ENCODE measurements at regions not wholly inside any gene's neighbourhood (a gene's known extent, or its start where the extent isn't known, plus 50 kb on each side); places are given as distances from the start of the nearest gene placed in this dataset.
A peak's percentile ranks its signal among the peaks of the same experiment; 100 is the strongest.
"Not testable (repeated sequence)": the region's sequence is repeated elsewhere in the genome, so short reads cannot be mapped to it uniquely, and the experiment has no call there.

DNA sequence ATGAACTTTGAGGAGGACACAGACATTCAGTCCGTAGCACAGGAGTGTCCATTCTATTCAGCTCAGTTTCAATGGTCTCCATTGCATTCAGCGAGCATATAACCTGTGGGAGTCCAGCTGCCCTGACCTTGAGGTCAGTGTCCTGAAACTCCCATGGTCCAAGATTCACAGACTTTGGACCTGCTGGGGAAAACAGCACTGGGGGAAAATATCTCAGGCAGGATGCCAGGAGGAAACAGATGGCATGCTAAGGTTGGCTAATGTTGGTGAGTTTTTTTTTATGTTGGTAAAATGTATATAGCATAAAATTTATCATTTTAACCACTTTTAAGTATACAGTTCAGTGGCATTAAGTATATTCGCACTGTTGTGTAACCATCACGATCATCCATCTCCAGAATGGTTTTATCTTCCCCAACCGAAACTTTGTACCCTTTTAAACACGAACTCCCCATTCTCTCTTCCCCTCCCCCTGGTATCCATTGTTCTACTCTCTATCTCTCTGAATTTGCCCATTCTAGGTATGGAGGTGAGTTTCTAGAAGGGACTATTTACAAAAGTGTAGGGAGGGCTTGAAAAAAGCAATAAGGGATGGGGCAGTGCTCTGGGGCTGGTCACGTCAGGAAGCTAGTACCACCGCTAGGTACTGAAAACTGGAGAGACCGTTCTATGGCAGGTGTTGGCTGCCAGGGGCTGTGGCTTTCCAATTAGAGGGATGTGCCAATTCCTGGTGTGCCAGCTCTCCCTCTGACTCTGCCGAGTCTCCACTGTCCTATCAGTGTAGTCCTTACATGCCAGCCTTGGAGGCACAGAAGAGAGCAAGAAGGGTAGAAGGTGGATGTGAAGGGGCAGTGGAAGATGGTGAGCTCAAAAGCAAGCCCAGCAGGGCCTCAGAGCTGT, 85.3 kb downstream of the FOXD2 start:
- no peak for DNase-seq (ENCODE audit: low spot score)

DNA sequence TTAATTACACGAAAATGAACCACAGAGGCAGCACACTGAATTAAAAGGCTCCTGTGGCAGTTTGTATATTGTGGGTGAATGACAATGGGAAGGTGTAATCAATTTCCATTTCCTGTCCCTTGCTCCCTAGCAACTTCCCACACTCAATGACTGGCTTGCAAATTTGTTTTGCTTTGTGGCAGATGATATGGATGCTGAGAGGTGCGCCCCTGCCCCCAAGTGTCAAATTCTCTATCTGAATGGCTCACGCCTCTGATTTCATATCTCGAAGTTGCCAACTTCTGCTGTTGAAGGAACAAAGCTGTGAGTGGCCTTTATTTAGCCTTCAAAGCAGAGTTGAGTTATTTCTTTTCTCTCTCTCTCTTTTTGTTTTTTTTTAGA, 86.0 kb downstream of the FOXD2 start:
- no peak for DNase-seq (ENCODE audit: low spot score)

DNA sequence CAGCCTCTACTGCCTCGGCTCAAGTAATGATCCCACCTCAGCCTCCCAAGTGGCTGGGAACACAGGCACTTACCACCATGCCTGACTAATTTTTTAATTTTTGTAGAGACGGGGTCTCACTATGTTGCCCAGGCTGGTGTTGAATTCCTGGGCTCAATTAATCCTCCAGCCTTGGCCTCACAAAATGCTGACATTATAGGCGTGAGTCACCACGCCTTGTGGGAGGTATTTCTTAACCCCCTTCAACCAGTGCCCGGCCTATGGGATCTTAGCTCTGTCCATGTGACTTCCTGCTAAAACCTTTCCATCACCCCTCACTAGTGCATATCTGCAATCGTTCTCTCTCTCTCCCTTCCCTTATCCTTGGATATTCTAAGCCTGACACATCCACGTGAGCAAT, 86.4 kb downstream of the FOXD2 start:
- no peak for DNase-seq (ENCODE audit: low spot score)

DNA sequence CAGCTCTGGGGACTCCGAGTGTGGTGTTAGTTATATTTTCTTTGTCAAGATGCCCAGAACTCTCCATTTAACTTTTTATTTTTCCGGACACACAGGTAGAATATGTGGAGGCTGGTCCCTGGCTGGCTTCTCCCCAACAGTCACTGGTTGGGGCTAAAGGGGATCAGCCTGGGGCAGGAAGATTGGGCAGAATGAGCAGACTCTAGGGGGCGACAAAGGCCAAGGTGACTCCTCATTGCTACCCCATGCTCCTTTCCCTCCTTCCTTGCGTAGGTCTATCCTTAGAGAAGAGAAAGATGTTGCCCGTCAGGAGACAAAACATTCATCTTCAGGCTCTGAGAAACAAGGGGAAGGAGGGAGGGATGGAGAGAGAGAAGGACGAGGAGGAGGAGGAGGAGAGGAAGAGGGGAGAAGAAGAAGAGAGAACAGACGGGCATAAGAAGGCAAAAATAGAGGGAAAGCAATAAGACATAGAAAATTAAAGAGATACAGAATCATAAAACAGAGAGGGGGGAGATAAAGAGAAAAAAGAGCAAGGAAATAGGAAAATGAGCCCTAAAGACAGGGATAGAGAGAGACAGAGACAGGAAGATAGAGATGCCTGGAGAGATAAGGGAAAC, 89.9 kb downstream of the FOXD2 start:
- peak; percentile 23 for DNase-seq (ENCODE audit: low spot score)

DNA sequence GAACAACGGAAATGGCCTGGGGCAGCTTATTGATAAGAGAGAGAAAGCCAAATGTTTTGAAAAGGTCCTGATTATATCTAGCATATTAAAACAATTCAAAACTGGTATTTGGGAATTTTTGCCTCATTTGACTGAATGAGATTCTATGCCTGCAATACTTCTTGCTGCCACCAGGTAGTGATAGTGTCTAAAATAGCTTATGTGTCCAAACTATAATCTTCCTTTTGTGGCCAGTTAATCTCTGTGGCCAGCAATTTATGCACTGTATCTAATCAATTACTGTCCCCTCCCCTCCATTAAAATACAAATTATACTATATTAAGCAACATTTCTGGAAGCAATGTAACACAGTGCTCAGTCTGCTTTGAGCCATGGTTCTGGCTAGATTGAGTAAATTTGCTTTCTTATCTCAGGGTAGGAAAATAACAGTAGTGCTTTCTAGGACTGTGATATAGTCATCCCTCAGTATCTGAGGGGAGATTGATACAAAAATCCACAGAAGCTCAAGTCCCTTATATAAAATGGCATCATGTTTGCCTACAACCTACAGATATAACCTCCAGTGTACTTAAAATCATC, 91.8 kb downstream of the FOXD2 start:
- no peak for DNase-seq (ENCODE audit: low spot score)

DNA sequence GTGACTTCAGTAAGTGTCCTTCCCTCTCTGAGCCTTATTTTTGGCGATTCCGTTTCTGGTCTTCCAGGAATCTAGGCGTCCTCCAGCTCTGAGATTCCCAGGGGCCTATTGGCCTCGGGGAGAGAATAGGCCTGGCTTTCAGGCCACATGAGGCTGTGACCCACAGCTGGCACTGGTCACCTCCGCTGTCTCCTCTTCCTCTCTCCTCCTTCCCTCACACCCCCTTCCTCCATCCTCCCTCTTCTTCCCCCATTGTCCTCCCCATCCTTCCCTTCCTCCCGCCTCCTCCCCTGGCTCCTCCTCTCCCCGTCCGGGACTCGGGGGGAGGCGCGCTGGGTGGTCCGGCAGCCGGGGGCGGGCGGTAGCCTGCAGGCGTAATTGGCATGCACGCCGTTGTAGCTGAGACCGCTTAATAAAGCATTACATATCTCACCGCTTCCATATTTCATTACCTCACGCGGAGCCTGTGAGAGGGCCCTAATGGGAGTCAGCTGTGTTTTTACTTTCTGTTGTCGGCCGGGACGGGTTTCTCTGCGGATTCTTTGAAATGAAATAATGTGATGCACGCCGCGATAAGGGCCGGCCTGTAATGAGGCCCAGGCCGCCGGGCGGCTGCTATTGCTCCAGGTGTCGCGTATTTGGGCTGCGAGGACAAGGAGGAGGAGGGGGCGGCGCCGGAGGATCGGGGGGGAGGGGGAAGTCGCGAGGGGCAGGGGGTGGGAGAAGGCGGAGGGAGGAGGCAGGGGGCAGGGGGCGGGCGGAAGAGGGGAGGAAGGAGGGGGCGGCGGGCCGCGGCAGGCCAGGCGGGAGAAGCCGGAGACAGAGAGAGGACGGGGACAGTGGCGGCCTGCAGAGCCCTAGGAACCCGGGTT, 95.3 kb downstream of the FOXD2 start:
- no peak for DNase-seq (ENCODE audit: low spot score)

DNA sequence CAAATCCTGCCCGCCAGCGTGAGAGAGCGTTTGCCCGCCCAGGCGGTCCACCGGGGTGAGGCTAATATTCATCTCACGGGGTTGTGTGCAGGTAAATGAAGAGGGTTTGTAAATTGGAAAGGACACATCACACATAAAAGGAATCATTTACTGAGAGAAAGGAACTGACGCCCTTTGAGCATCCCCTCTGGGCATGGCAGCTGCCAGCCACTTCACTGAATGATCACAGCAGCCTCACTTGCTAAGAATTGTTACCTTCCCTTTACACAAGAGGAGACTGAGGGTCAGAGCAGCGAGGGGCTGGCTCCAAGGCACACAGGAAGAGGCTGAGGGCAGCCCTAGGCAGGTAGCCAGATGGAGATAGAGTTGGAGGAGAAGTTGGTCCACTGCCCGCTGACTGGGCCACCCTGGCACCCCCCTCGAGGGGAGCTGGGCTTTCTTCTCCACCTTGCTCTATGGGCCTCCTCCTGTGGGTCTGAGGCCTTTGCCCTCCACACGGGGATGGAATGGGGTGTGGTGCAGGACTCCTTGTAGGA, 96.0 kb downstream of the FOXD2 start:
- DNase-seq (ENCODE audit: low spot score), result no peak

DNA sequence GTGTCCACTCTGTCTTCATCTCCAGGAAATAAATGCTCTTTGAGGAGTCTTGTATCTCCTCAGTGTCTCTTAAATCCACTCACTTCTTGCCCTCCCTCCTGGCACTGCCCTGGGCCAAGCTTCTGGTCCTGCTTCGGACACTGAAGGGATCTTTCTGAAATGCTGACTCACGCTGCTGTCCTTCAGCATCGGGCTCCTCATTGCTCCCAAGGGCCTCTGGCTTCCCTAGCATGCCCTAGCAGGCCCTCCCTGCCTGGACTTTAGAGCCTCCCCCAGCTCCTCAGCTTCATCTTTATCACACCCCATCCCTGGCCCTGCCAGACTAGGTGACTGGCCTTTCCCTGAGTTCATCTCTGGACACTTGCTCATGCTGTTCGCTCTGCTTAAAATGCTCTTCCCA, 96.6 kb downstream of the FOXD2 start:
- DNase-seq (ENCODE audit: low spot score), result no peak

DNA sequence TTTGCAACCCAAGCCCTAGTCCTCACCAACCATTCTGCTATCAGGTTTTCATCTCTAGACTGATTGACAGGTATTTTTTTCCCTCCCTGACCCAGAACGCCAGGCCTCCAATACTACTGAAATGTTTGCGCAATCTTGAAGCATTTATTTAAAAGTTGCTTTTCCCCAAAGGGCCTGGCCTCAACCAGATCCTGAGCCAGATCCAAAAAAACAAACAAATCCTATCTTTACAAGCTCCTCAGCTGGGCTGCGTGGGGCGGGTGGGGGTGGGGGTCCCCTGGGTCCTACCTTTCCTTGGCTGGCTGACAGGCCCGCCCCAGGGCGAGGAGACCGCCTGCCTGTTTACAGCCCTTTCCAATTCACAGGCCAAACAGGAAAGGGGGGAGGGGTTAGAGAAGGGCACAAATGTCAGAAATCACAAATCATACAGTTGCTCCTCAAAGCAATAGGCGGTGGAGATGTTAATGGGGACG, 98.8 kb downstream of the FOXD2 start:
- DNase-seq (ENCODE audit: low spot score), result peak; percentile 46

DNA sequence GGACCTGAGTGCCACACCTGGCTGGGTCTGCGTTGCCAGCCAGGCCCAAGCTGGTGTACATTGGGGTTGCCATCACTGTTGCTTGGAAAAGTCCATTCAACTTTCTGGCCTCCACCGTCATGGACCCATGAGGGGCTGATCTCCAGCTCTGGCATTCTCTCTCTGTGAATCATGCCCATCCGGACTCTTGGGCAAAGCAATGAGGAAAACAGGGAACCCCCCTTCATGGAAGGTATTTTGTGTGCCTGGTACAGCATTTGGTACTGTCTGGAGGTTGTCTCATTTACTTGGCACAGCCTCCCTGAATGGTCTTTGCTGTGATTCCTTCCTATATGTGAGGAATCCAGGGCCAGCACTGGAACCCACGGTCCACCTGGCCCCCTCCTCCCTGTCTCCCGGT, 99.4 kb downstream of the FOXD2 start:
- no peak for DNase-seq (ENCODE audit: low spot score)

DNA sequence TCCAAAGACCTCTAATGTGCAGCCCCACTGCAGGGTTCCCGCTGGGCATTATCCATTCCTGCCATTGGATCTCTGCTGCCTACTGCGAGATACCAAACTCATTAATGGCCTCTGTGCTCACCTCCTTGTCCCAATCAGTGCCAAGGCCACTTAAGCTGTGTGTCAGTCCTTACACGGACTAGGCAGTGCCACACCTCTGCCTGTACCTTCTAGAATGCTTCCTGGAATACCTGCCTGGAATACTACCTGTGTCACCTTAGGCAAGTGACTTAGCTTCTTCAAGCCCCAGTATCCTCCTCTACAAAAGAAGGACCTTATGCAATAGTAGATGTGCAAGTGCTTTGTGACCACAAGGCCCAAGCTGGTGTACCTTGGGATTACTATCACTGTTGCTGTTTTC, 100.1 kb downstream of the FOXD2 start:
- DNase-seq (ENCODE audit: low spot score), result no peak

DNA sequence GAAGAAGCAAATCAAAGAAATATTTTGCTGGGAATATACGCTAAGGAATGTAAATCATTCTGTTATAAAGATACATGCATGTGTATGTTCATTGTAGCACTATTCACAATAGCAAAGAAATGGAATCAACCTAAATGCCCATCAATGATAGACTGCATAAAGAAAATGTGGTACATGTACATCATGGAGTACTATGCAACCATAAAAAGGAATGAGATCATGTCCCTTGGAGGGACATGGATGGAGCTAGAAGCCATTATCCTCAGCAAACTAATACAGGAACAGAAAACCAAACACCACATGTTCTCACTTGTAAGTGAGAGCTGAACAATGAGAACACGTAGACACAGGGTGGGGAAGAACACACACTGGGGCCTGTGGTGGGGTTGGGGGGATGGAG, 100.7 kb downstream of the FOXD2 start:
- DNase-seq (ENCODE audit: low spot score), result not testable (repeated sequence)

DNA sequence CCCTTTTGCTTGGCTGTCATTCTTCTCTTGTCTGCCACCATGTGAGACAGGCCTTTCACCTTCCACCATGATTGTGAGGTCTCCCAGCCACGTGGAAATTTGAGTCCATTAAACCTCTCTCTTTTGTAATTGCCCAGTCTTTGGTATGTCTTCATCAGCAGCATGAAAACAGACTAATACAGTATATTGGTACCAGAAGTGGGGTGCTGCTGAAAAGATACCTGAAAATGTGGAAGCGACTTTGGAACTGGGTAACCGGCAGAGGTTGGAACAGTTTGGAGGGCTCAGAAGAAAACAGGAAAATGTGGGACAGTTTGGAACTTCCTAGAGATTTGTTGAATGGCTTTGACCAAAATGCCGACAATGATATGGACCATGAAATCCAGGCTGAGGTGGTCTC, 103.9 kb downstream of the FOXD2 start:
- DNase-seq (ENCODE audit: low spot score), result not testable (repeated sequence)

DNA sequence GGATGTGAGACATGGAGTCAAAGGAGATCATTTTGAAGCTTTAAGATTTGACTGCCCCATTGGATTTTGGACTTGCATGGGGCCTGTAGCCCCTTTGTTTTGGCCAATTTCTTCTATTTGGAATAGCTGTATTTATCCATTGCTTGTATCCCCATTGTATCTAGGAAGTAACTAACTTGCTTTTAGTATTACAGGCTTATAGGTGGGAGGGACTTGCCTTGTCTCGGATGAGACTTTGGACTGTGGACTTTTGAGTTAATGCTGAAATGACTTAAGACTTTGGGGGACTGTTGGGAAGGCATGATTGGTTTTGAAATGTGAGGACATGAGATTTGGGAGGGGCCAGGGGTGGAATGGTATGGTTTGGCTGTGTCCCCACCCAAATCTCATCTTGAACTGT, 105.2 kb downstream of the FOXD2 start:
- DNase-seq (ENCODE audit: low spot score), result not testable (repeated sequence)

DNA sequence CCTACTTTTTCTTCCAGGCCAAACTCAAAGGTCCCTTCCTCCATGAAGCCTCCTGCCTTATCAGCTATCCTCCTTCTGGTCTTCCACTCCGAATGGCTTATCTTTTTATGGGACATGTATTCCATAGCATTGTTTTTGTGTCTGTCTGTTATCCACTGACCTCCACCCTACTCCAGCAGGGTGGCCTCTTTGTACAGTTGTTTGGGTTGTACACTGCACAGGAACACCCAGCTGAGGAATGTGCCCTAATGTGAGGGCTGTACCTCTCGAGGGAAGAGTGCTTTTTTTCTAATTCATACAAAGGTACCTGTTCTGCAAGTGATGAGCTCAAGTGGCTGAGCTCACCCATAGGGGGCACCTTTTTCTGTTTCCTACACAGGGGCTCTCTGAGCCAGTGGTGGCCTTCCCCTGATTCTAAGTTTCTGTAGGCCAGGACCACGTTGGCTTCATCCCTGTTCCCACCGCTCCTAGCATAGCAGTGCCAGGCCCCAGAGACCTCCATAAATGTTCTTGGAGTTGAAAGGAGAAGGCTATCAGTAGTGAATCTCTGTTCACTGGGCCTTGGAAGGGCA, 108.2 kb downstream of the FOXD2 start:
- DNase-seq (ENCODE audit: low spot score), result peak; percentile 50

DNA sequence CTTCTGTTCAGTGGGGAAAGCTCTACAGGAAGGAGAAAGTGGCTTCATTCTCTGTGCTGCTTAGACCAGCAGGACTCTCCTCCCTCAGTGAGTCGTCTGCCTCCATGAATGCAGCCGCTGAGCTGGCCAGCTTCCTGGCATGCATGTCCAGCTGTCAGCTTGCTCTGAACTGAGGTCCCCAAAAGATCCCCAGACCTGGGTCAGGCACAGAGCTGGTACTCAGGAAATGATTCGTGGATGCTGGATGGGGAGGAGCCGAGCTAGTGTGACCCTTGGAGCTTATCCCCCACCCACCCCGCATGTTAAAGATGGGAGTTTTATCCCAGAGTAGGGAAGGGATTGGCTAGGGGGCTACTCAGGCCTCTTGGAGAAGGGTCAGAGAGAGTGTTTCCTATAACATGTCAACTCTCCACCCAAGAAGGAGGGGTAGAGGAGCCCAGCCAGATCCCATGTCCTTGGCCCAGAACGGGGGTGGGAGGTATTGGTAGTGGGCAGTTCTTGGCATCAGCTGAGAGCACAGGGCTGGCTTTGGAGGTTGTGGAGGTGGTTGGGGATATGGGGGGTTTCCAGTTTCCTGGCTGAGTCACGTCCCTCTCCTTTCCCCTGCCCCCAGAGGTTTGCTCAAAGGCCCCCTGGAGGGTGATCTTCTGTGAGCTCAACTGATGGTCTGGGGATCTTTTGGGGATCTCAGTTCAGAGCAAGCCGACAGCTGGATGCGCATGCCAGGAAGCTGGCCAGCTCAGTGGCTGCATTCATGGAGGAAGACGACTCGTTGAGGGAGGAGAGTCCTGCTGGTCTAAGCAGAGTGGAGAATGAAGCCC, 110.1 kb downstream of the FOXD2 start:
- DNase-seq (ENCODE audit: low spot score), result no peak

DNA sequence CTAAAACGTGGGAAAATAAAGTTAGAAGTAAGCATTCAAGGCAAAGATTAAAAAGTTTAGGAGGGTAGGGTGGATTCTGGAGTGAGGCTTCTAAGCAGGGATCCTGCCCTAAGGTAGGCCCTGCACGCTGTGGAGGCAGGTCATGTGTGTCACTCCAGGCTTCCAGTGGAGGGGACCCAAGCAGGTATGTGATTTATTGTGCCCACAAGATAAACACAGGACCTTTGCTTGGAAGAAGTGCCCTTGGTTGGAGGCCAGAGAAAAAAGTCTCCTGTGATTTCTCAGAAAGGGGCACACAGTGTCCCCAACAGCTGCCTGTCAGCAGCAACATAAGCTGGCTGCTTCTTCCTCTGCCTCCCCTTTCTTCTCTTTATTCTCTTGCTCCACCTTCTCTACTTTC, 110.8 kb downstream of the FOXD2 start:
- no peak for DNase-seq (ENCODE audit: low spot score)

DNA sequence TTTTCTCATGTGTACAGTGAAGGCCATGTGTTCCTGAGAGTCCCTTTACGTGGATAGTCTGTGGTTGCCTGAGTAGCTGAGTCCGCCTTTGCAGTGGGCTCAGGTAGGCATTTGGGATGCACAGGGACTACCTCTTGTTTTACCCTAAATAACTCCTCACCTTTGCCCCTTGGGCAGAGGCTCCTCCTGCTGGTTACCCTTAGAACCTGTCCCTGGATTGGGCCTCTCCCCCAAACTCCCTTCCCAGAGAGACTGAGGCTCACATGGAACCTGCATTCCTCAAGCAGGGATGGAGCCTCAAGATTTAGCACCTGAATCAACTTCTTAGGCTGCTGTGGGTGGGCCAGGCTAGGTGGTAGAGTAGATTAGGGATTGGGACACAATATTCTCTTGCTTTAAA, 111.7 kb downstream of the FOXD2 start:
- DNase-seq (ENCODE audit: low spot score), result no peak

DNA sequence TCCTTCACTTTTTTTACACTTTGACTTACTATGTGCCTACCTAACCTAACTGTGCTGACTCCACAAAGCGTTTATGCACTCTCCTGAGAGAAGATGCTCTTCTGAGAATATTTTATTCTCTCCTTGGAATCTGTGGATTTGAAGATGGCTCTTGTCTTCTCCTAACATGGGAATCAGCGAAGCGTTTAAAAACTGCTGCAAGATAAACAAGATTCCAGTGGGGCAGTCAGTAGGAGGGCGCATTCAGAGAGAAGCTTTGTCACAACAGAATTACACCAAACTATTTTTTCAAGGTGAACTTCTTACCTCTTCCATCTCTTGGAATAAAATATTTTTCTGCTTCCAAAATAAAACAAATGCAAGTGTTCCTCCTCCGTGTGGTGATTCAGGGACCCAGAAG, 113.1 kb downstream of the FOXD2 start:
- DNase-seq (ENCODE audit: low spot score), result no peak

DNA sequence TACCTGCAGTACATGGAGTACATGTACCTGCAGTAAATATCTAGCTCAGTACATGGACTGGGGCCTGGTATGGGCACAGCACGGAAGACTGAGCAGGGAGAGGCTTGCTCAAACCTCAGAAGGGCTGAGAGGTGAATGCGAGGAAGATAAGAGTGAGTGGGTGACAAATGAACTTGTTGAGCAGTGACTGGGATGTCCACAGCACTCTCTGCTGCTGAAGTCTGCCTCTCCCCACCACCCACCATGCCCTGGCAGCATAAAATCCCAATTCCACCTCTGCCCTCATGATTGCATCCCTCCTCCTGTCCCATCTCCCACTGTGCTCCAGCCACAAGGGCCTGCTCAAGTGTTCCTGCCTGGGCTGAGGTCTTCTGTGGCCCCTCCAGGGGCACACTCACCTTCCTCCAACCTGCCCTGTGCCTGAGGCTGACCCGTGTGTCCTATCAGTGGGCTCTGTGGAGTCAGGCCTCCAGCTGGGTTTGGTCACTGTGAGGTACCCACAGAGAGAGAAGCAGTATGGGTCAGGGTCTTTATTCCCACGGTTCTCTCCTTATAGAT, 114.2 kb downstream of the FOXD2 start:
- DNase-seq (ENCODE audit: low spot score), result no peak
